Aorta (tissue), 5 donors: ENCODE measurements at regions not wholly inside any gene's neighbourhood (a gene's known extent, or its start where the extent isn't known, plus 50 kb on each side); places are given as distances from the start of the nearest gene placed in this dataset.

Experiments used
- ATAC-seq: fragments of 200-7000 bp; cut with Tn5 transposase; one replicate; pipeline ENCODE4 v1.9.1; 2022; ENCODE audit warnings: moderate library complexity; ENCODE audit not compliant: low FRiP score
- DNase-seq, 2 donors: peaks; one replicate each; pipeline ENCODE4 v3.0.0-alpha.2; 2020
- H3K27ac ChIP-seq, 2 donors: one replicate each; pipeline ENCODE4 v1.5.1; 2013; ENCODE audit warnings: low read length in 2 of 2, mild to moderate bottlenecking in 2 of 2, moderate library complexity in 2 of 2, control low read depth in 1 of 2, inconsistent platforms in 1 of 2, low read depth in 1 of 2
- H3K27me3 ChIP-seq, 2 donors: one replicate each; pipeline ENCODE4 v1.6.1; 2013; ENCODE audit warnings: control low read depth in 1 of 2, low read length in 1 of 2, mild to moderate bottlenecking in 1 of 2, moderate library complexity in 1 of 2; ENCODE audit not compliant: insufficient read depth in 2 of 2, control insufficient read depth in 1 of 2
- H3K36me3 ChIP-seq, 2 donors: one replicate each; pipeline ENCODE4 v1.6.1; 2013; ENCODE audit warnings: control low read depth in 1 of 2, low read length in 1 of 2, mild to moderate bottlenecking in 1 of 2; ENCODE audit not compliant: insufficient read depth in 2 of 2, control insufficient read depth in 1 of 2
- H3K4me1 ChIP-seq, 2 donors: one replicate each; pipeline ENCODE4 v1.6.1; 2013; ENCODE audit warnings: low read length in 2 of 2, control low read depth in 1 of 2, mild to moderate bottlenecking in 1 of 2, moderate library complexity in 1 of 2; ENCODE audit not compliant: insufficient read depth in 2 of 2, control insufficient read depth in 1 of 2
- H3K4me3 ChIP-seq, 2 donors: one replicate each; pipeline ENCODE4 v1.5.1; 2013; ENCODE audit warnings: low read length in 2 of 2, control low read depth in 1 of 2, mild to moderate bottlenecking in 1 of 2
- H3K9me3 ChIP-seq: one replicate; pipeline ENCODE4 v1.6.1; 2013; ENCODE audit warnings: mild to moderate bottlenecking, low read length; ENCODE audit not compliant: control insufficient read depth
- WGBS, 2 donors: extraction: QIAGEN DNeasy Blood & Tissue Kit; methylation state at CpG; one replicate each; pipeline ENCODE4 v1.1.7; 2013; 5-methylcytosine and 5-hydroxymethylcytosine counted together
- intact Hi-C, 2 donors: fragments of 100-400 bp; cut with DNase I; formaldehyde crosslinking; loops; one replicate each; pipeline versions ENCODE4 v1.14.2 to v1.15.0; 2022
- donor health status: healthy with polysubstance abuse.
- donor health status: Bipolar disorder and iron deficiency.
- donor health status: DM: no; HTN: no; CAD: no.
- donor health status: DM: no; HTN: no; CAD: no.
- donor health status: DM: yes; HTN: yes; CAD: no.

DNA sequence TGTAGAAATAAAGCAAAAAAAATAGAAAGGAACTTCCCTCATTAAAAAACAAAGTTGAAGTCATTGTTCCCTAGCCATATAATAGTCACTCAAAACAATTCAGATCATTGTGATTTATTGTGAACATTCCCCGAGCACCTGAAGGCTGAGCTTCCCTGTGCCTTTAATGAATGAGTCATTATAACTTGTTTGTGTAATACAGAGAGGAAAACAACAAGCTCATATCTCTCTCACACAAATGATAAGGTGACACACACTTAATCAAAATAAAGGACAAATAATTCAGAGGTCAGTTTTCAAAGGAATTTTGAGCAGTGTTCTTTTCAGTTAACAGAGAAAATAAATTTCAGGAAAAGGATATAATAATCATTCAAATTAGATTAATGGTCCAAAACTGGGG, 326.2 kb downstream of the DUSP10 start:
- no peak overlapping the region for H3K27ac ChIP-seq
- H3K9me3 ChIP-seq: no peaks in the 10 kb centered on the region
- no peaks in the 10 kb centered on the region for H3K27me3 ChIP-seq
- no peaks in the 10 kb centered on the region for H3K4me1 ChIP-seq
- WGBS, 2 donors: 50 to 71% methylated on average over 1 of the region's 1 CpG
- H3K4me3 ChIP-seq: no peak overlapping the region
- no peak for ATAC-seq
- intact Hi-C loops: no loop called here
- no peak for DNase-seq
- no peaks in the 10 kb centered on the region for H3K36me3 ChIP-seq

DNA sequence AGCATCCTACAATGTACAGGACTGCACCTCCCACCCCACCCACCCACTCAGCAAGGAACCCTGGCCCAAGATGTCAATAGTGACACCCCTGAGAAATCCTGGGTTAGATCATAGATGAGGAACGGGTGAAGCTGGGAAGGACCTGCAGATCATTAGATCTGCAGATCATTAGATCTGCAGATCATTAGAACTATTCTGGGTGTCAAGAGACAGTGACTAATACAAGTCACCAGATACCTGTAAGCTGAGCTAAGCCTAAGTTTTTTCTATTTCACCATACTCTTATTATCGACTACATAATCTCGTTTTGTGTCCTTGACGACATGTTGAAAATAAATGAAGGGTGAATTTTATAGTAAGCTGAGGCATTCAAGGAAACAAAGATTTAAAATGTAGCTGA, 325.7 kb downstream of the DUSP10 start:
- 84 to 90% methylated on average over 4 of the region's 4 CpGs for WGBS, 2 donors
- Histone ChIP-seq H3K4me1 (no peaks in the 10 kb centered on the region), H3K4me3 (no peak overlapping the region), H3K27ac (no peak overlapping the region), H3K27me3 (no peaks in the 10 kb centered on the region), H3K9me3 (no peaks in the 10 kb centered on the region), H3K36me3 (no peaks in the 10 kb centered on the region)
- no peak for DNase-seq
- ATAC-seq: no peak
- intact Hi-C loops: no loop called here

DNA sequence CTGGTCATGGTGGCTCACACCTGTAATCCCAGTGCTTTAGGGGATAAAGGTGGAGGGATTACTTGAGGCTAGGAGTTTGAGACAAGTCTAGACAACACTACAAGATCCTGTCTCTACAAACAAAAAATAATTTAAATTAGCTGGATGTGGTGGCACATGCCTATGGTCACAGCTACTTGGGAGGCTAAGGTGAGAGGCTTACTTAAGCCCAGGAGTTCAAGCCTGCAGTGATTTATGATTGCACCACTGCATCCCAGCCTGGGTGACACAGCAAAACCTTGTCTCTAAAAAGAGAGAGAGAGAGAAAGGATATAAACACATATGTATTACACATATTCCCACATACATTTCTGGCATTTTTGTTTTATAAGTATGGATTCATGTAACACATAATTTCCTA, 325.2 kb downstream of the DUSP10 start:
- intact Hi-C loops: no loop called here
- no peaks in the 10 kb centered on the region for H3K4me1 ChIP-seq
- H3K27ac ChIP-seq: no peak overlapping the region
- H3K4me3 ChIP-seq: no peak overlapping the region
- no peaks in the 10 kb centered on the region for H3K27me3 ChIP-seq
- no peaks in the 10 kb centered on the region for H3K9me3 ChIP-seq
- ATAC-seq: no peak
- H3K36me3 ChIP-seq: no peaks in the 10 kb centered on the region
- DNase-seq: no peak

DNA sequence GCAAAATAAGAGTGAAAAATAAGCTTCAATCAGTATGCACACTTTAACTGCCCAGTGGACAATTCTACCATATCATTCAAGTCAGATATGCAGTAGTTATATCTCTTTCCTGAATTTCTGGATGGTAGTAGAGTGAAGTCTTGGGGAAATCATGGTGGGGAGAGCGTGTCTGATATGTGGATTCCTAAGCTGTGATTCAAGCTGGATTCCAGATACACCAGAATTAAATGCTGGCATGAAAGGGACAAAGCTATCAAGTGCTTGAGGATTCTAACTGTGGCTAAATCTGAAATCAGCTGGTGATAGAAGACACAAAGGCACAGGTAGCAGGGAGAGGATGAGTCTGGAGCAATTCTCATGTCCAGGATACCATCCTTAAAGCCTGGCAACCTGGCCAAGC, 323.5 kb downstream of the DUSP10 start:
- intact Hi-C loops: no loop called here
- H3K27me3 ChIP-seq: no peaks in the 10 kb centered on the region
- H3K4me1 ChIP-seq: no peaks in the 10 kb centered on the region
- no peaks in the 10 kb centered on the region for H3K9me3 ChIP-seq
- no peak overlapping the region for H3K4me3 ChIP-seq
- H3K36me3 ChIP-seq: no peaks in the 10 kb centered on the region
- WGBS, 2 donors: 55 to 63% methylated on average over 1 of the region's 1 CpG
- H3K27ac ChIP-seq: no peak overlapping the region
- no peak for ATAC-seq
- no peak for DNase-seq

DNA sequence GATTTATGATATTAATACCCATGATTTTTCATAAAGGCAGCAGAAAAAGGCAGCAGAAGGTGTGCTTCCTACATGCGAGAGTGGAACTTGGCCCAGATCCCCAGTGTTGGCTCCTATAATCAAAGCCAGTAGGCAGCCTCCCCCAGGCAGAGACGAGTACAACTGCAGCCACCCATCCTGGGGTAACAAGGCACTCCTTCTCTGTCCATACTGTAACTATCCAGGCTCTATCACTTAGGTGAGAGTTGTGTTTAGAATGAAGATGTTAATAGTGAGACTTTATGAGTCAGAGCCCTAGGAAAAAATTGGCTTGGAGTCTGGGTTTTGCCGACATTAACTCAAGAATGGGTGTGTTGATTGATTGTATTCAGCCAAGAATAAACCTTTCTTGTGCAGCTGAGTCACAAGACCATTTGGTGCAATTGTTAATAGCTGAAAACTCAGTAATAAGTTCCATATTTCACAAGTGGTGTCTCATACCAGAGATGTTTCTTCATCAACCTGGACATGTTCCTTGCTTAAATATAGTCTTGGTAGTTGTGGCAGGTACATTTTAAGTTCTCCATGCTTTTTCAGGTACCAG, 322.3 kb downstream of the DUSP10 start:
- ATAC-seq (no peak), DNase-seq (no peak)
- intact Hi-C loops: no loop called here
- Histone ChIP-seq H3K27me3 (no peaks in the 10 kb centered on the region), H3K9me3 (no peaks in the 10 kb centered on the region), H3K4me1 (no peaks in the 10 kb centered on the region), H3K36me3 (no peaks in the 10 kb centered on the region), H3K27ac (no peak overlapping the region), H3K4me3 (no peak overlapping the region)
- 31 to 37% methylated on average over 3 of the region's 3 CpGs for WGBS, 2 donors

DNA sequence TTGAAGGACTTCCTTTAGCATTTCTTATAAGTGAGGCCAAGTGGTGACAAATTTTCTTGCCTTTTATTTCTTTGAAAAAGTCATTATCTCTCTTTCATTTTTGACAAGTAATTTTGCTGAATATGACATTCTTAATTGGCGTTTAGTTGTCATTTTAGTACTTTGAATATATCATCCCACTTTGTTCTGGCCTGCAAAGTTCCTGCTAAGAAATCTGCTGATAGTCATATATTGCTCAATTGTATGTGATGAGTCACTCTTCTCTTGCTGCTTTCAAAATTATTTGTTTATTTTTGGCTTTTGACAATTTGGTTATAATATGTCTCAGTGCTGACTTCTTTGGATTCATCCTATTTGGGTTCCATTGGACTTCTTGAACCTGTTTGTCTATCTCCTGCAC, 312.6 kb downstream of the DUSP10 start:
- H3K4me1 ChIP-seq: no peaks in the 10 kb centered on the region
- H3K36me3 ChIP-seq: no peaks in the 10 kb centered on the region
- no peak overlapping the region for H3K4me3 ChIP-seq
- H3K27ac ChIP-seq: no peak overlapping the region
- ATAC-seq: no peak
- H3K9me3 ChIP-seq: peaks cover 3% of the 10 kb centered on the region
- DNase-seq: no peak
- intact Hi-C loops: no loop called here
- WGBS, 2 donors: 88 to 89% methylated on average over 1 of the region's 1 CpG
- H3K27me3 ChIP-seq: no peaks in the 10 kb centered on the region

DNA sequence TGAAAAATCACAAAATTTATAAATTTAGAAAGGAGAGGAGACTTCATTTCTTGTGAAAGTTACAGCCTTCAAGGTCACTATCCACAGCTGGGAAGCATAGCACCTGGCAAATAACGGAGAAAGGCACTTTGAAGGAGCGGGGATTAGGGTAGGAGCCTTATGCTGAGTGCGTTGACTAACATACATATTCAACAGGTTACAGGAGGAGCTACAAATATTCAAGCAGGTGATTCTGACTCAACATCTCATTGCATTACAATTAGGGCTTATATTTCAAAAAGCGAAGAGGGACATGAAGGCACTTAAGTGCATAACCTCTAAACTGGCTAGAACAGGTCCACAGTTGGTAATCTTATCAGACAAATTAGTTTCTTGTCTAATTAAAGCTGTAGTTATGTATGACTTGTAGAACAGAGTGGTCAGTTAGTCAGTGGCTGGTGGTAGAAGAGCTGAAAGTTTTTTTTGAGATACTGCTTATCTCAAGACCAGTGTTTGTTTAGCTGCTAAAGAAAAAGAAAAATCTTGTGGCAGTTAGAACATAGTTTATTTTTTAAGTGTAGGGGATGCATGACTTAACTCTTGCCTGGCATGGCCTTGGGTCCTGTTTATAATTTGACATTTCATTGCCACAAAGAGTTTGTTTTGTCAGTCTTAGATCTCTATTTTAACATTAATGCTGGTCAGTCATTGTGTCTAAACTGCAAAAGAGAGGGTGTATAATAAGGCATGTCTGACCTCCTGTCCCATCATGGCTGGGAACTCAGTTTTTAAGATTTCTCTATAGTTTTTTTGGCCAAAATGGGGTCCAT, 311.5 kb downstream of the DUSP10 start:
- Histone ChIP-seq H3K36me3 (no peaks in the 10 kb centered on the region), H3K4me3 (no peak overlapping the region), H3K27ac (no peak overlapping the region), H3K27me3 (no peaks in the 10 kb centered on the region), H3K4me1 (no peaks in the 10 kb centered on the region), H3K9me3 (peaks cover 3% of the 10 kb centered on the region)
- intact Hi-C loops: loop anchor here in 1 of 2 donors (5.0 kb wide), 2 partner anchors 168 to 618 kb away; no protein-coding TSS in a partner anchor
- ATAC-seq (no peak), DNase-seq (no peak)
- 91 to 92% methylated on average over 4 of the region's 4 CpGs for WGBS, 2 donors

DNA sequence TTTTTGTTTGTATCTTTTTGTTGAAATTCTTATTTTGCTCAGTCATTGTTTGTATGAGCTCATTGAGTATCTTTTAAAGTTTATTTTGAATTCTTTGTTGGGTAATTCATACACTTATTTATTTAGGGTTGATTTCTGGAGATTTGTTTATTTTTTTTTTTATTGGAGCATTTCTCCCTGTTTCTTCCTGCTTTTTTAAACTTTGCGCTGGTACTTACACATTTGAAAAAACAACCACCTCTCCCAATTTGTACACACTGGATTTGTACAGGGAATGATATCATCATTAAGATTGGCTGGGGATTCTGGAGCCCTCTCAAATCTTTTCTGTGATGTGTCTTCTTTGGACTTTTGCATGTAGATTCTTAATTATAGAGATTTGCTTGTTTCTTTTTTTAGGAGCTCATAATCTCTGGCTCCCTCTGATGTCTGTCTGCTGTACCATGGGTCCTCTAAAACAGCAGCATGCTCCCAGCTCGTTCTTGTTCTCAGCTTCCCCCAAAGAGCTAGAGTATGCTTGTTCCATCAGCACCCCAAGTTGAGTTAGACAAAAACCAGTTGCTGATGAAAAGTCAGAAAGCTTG, 310.7 kb downstream of the DUSP10 start:
- H3K4me1 ChIP-seq: no peaks in the 10 kb centered on the region
- intact Hi-C loops: loop anchor here in 1 of 2 donors (5.0 kb wide), 2 partner anchors 169 to 619 kb away; no protein-coding TSS in a partner anchor
- H3K4me3 ChIP-seq: no peak overlapping the region
- H3K36me3 ChIP-seq: no peaks in the 10 kb centered on the region
- no peaks in the 10 kb centered on the region for H3K27me3 ChIP-seq
- no peaks in the 10 kb centered on the region for H3K9me3 ChIP-seq
- H3K27ac ChIP-seq: no peak overlapping the region
- DNase-seq (no peak), ATAC-seq (peak; percentile 60)
- 51 to 54% methylated on average over 2 of the region's 2 CpGs for WGBS, 2 donors

DNA sequence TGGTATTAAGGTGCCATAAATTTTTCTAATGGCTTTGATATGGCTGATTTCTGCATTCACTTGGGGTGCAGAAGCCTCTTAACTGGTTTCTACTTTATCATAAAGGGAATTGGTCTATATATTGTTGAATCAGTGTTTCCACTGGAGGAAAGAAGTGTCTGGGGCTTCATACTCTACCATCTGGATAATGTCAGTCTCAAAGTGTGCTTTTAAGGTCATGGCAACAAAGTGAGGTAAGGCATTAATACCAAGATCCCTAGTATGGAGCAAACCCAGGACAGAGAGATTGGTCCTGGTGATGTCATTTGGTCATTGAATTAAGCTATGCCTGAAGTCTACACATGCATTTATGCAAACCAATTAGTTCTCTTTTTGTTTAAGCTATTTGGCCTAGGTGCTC, 309.9 kb downstream of the DUSP10 start:
- ATAC-seq: no peak
- Histone ChIP-seq H3K27me3 (no peaks in the 10 kb centered on the region), H3K27ac (no peak overlapping the region), H3K36me3 (no peaks in the 10 kb centered on the region), H3K4me3 (no peak overlapping the region), H3K9me3 (no peaks in the 10 kb centered on the region), H3K4me1 (no peaks in the 10 kb centered on the region)
- DNase-seq: no peak
- intact Hi-C loops: loop anchor here in 1 of 2 donors (5.0 kb wide), 2 partner anchors 170 to 620 kb away; no protein-coding TSS in a partner anchor
